Loucy (cell line): ENCODE measurements at regions not wholly inside any gene's neighbourhood (a gene's known extent, or its start where the extent isn't known, plus 50 kb on each side); places are given as distances from the start of the nearest gene placed in this dataset.

ENCODE experiments used
- H2AFZ ChIP-seq: fragments of 200-600 bp; sonication (generic); 2 replicates; pipeline ENCODE4 v1.6.0; 2016; ENCODE audit warnings: antibody characterized with exemption, mild to moderate bottlenecking, low read length, moderate library complexity
- H3F3A ChIP-seq: fragments of 200-600 bp; 2 replicates; pipeline ENCODE4 v1.6.0; 2016; ENCODE audit warnings: antibody characterized with exemption, low read depth, mild to moderate bottlenecking
- H3K27me3 ChIP-seq: fragments of 200-600 bp; sonication (generic); 2 replicates; pipeline ENCODE4 v1.6.1; 2014; ENCODE audit warnings: low read length, mild to moderate bottlenecking; ENCODE audit not compliant: insufficient read depth, poor library complexity, severe bottlenecking
- H3K36me3 ChIP-seq: fragments of 200-600 bp; sonication (generic); 2 replicates; pipeline ENCODE4 v1.6.1; 2016; ENCODE audit warnings: low read length; ENCODE audit not compliant: insufficient read depth
- H3K4me1 ChIP-seq: fragments of 200-600 bp; sonication (generic); 2 replicates; pipeline ENCODE4 v1.5.1; 2014; ENCODE audit warnings: low read length, mild to moderate bottlenecking; ENCODE audit not compliant: insufficient read depth, poor library complexity, severe bottlenecking
- H3K4me2 ChIP-seq: fragments of 200-600 bp; sonication (generic); 2 replicates; pipeline ENCODE4 v1.6.0; 2014; ENCODE audit warnings: antibody characterized with exemption, low read length, low read depth, mild to moderate bottlenecking; ENCODE audit not compliant: poor library complexity, severe bottlenecking
- H3K4me3 ChIP-seq: fragments of 200-600 bp; sonication (generic); 2 replicates; pipeline ENCODE4 v1.5.1; 2014; ENCODE audit warnings: low read length, mild to moderate bottlenecking, mixed read lengths; ENCODE audit not compliant: poor library complexity, severe bottlenecking
- H3K79me2 ChIP-seq: fragments of 200-600 bp; sonication (generic); 2 replicates; pipeline ENCODE4 v1.6.1; 2014; ENCODE audit warnings: low read length; ENCODE audit not compliant: insufficient read depth
- H3K9ac ChIP-seq: fragments of 200-600 bp; sonication (generic); 2 replicates; pipeline ENCODE4 v1.6.0; 2014; ENCODE audit warnings: mild to moderate bottlenecking, low read depth, low read length, moderate library complexity; ENCODE audit not compliant: poor library complexity, severe bottlenecking
- H3K9me2 ChIP-seq: fragments of 200-600 bp; sonication (generic); replicated peaks from 2 replicates; pipeline ENCODE4 v1.6.1; 2016; ENCODE audit warnings: low read depth, low read length, mixed read lengths
- H3K9me3 ChIP-seq: fragments of 200-600 bp; sonication (generic); 2 replicates; pipeline ENCODE4 v1.6.1; 2014; ENCODE audit warnings: mild to moderate bottlenecking, antibody characterized with exemption, low read length, low read depth; ENCODE audit not compliant: insufficient read depth
- H4K20me1 ChIP-seq: fragments of 200-600 bp; sonication (generic); 2 replicates; pipeline ENCODE4 v1.6.0; 2014; ENCODE audit warnings: antibody characterized with exemption, low read length, mild to moderate bottlenecking; ENCODE audit not compliant: insufficient read depth, poor library complexity, severe bottlenecking
- CTCF ChIP-seq: fragments of 200-600 bp; sonication (generic); conservative IDR thresholded peaks from 2 replicates; pipeline ENCODE4 v1.5.1; 2014; ENCODE audit warnings: mild to moderate bottlenecking, antibody characterized with exemption, low read length
- EZH2phosphoT487 ChIP-seq: fragments of 200-600 bp; IDR thresholded peaks from 2 replicates; pipeline ENCODE4 v1.6.1; 2018; ENCODE audit warnings: antibody characterized with exemption, mild to moderate bottlenecking, moderate library complexity, borderline replicate concordance

GRCh38 chr2:176443946-176444345 lies 174.7 kb downstream of the MTX2 start:
- Histone ChIP-seq H4K20me1 (no peaks in the 10 kb centered on the region), H3K79me2 (no peaks in the 10 kb centered on the region), H3K9ac (no peak overlapping the region), H3K9me2 (no peaks in the 10 kb centered on the region), H2AFZ (no peak overlapping the region), H3K36me3 (no peaks in the 10 kb centered on the region), H3K9me3 (no peaks in the 10 kb centered on the region), H3F3A (no peaks in the 10 kb centered on the region), H3K4me3 (no peak overlapping the region), H3K4me2 (no peak overlapping the region), H3K27me3 (no peaks in the 10 kb centered on the region), H3K4me1 (peaks cover 15% of the 10 kb centered on the region)
- TF ChIP-seq CTCF, result no peak
- TF ChIP-seq EZH2phosphoT487, result no peak

- no peaks in the 10 kb centered on the region for H3F3A ChIP-seq
- no peaks in the 10 kb centered on the region for H4K20me1 ChIP-seq
- no peak overlapping the region for H3K4me3 ChIP-seq
- no peaks in the 10 kb centered on the region for H3K79me2 ChIP-seq
- H2AFZ ChIP-seq, result no peak overlapping the region
- no peak for TF ChIP-seq CTCF
- no peak for TF ChIP-seq EZH2phosphoT487
- H3K9ac ChIP-seq, result no peak overlapping the region
- H3K4me1 ChIP-seq, result peaks cover 9% of the 10 kb centered on the region
- no peaks in the 10 kb centered on the region for H3K36me3 ChIP-seq
- no peaks in the 10 kb centered on the region for H3K9me2 ChIP-seq
- no peaks in the 10 kb centered on the region for H3K27me3 ChIP-seq
- no peak overlapping the region for H3K4me2 ChIP-seq
- no peaks in the 10 kb centered on the region for H3K9me3 ChIP-seq
Observed at GRCh38 chr2:176445956-176446355, 176.7 kb downstream of the MTX2 start.

GRCh38 chr2:176446718-176447414 lies 177.6 kb downstream of the MTX2 start:
- H3K9me2 ChIP-seq, result no peaks in the 10 kb centered on the region
- H3K4me1 ChIP-seq, result peaks cover 9% of the 10 kb centered on the region
- no peaks in the 10 kb centered on the region for H4K20me1 ChIP-seq
- H3K9me3 ChIP-seq, result no peaks in the 10 kb centered on the region
- H3K27me3 ChIP-seq, result no peaks in the 10 kb centered on the region
- peak overlapping the region; percentile 3 for H3K4me2 ChIP-seq
- H3K79me2 ChIP-seq, result no peaks in the 10 kb centered on the region
- no peaks in the 10 kb centered on the region for H3F3A ChIP-seq
- no peak overlapping the region for H3K4me3 ChIP-seq
- peak overlapping the region; percentile 77 for H2AFZ ChIP-seq
- no peaks in the 10 kb centered on the region for H3K36me3 ChIP-seq
- TF ChIP-seq EZH2phosphoT487 (no peak), CTCF (no peak)
- H3K9ac ChIP-seq, result no peak overlapping the region
